ENCODE measurements at regions not wholly inside any gene's neighbourhood (a gene's known extent, or its start where the extent isn't known, plus 50 kb on each side); places are given as distances from the start of the nearest gene placed in this dataset.

GRCh38 chr3:70120357-70120966, 120.9 kb downstream of the SAMMSON start:
- H3K4me3 ChIP-seq (replicated peaks in 1 of 3): no peak overlapping the region
- peak; percentile 67 to 77 for DNase-seq
- intact Hi-C loops (cut with DNase I): no loop called here
- peaks cover 0 to 4% of the 10 kb centered on the region in 2 donors for H3K4me1 ChIP-seq
- H3K9me3 ChIP-seq: no peaks in the 10 kb centered on the region
- H3K27me3 ChIP-seq: no peaks in the 10 kb centered on the region
- no peaks in the 10 kb centered on the region for H3K36me3 ChIP-seq
- TF ChIP-seq POLR2A (IDR thresholded peaks at IDR 0.05): no peak
- peak in 4 of 6 experiments; percentile 36 to 75 (median 70) for TF ChIP-seq CTCF (IDR thresholded peaks at IDR 0.05)
- WGBS, 2 donors: 77 to 82% methylated on average over 11 of the region's 11 CpGs
- no peak overlapping the region for H3K27ac ChIP-seq

GRCh38 chr3:70127192-70127591, 127.7 kb downstream of the SAMMSON start:
- Histone ChIP-seq H3K27me3 (no peaks in the 10 kb centered on the region), H3K36me3 (no peaks in the 10 kb centered on the region), H3K4me3 (replicated peaks in 1 of 3) (no peak overlapping the region), H3K9me3 (no peaks in the 10 kb centered on the region), H3K4me1 (peaks cover 0 to 4% of the 10 kb centered on the region in 2 donors), H3K27ac (no peak overlapping the region)
- DNase-seq: no peak
- intact Hi-C loops (cut with DNase I): no loop called here
- WGBS, 2 donors: 94 to 100% methylated on average over 1 of the region's 1 CpG
- TF ChIP-seq POLR2A (IDR thresholded peaks at IDR 0.05) (no peak), CTCF (IDR thresholded peaks at IDR 0.05) (no peak)

- H3K36me3 ChIP-seq: no peaks in the 10 kb centered on the region
- H3K4me1 ChIP-seq: no peaks in the 10 kb centered on the region
- no peak overlapping the region for H3K27ac ChIP-seq
- TF ChIP-seq CTCF (IDR thresholded peaks at IDR 0.05): no peak
- TF ChIP-seq POLR2A (IDR thresholded peaks at IDR 0.05): no peak
- no peak for DNase-seq
- intact Hi-C loops (cut with DNase I): no loop called here
- no peaks in the 10 kb centered on the region for H3K9me3 ChIP-seq
- WGBS, 2 donors: 69 to 82% methylated on average over 2 of the region's 2 CpGs
- no peaks in the 10 kb centered on the region for H3K27me3 ChIP-seq
- H3K4me3 ChIP-seq (replicated peaks in 1 of 3): no peak overlapping the region
Observed at GRCh38 chr3:70137366-70137765, 137.8 kb downstream of the SAMMSON start.

DNA sequence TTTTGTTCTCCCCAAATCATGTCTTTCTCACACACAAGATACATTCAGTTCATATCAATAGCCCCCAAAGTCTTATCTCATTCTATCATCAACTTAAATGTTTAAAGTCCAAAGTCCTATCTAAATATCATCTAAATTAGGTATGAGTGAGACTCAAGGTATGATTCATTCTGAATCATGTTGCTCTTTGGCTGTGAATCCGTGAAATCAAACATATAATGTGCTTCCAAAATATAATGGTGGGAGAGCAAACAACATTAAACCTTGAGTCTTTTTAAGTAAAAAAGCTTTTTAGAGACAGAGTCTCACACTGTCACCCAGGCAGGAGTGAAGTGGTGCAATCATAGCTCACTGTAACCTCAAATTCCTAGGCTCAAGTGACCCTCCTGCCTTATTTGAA, 139.1 kb downstream of the SAMMSON start:
- WGBS, 2 donors: 0 to 39% methylated on average over 1 of the region's 1 CpG
- Histone ChIP-seq H3K4me3 (replicated peaks in 1 of 3) (no peak overlapping the region), H3K27me3 (no peaks in the 10 kb centered on the region), H3K36me3 (no peaks in the 10 kb centered on the region), H3K9me3 (no peaks in the 10 kb centered on the region), H3K27ac (no peak overlapping the region), H3K4me1 (no peaks in the 10 kb centered on the region)
- TF ChIP-seq POLR2A (IDR thresholded peaks at IDR 0.05) (no peak), CTCF (IDR thresholded peaks at IDR 0.05) (no peak)
- no peak for DNase-seq
- intact Hi-C loops (cut with DNase I): no loop called here
